HG03175 (cell line): ENCODE measurements at regions not wholly inside any gene's neighbourhood (a gene's known extent, or its start where the extent isn't known, plus 50 kb on each side); places are given as distances from the start of the nearest gene placed in this dataset.
"Not testable (repeated sequence)": the region's sequence is repeated elsewhere in the genome, so short reads cannot be mapped to it uniquely, and the experiment has no call there.

Experiments used
- ATAC-seq: cut with Tn5 transposase; IDR thresholded peaks from one replicate; pipeline ENCODE4 v1.9.1; 2021; ENCODE audit warnings: mild to moderate bottlenecking, moderate library complexity; ENCODE audit not compliant: unreplicated experiment

- not testable (repeated sequence) for ATAC-seq
These were observed 195.5 kb downstream of the CRLF2 start for GRCh38 chrX:1016926-1017325.

GRCh38 chrX:1016281-1016680 is 196.2 kb downstream of the CRLF2 start:
- ATAC-seq = not testable (repeated sequence)

- no peak for ATAC-seq
These were observed 199.7 kb downstream of the CRLF2 start for GRCh38 chrX:1012678-1013300.

DNA sequence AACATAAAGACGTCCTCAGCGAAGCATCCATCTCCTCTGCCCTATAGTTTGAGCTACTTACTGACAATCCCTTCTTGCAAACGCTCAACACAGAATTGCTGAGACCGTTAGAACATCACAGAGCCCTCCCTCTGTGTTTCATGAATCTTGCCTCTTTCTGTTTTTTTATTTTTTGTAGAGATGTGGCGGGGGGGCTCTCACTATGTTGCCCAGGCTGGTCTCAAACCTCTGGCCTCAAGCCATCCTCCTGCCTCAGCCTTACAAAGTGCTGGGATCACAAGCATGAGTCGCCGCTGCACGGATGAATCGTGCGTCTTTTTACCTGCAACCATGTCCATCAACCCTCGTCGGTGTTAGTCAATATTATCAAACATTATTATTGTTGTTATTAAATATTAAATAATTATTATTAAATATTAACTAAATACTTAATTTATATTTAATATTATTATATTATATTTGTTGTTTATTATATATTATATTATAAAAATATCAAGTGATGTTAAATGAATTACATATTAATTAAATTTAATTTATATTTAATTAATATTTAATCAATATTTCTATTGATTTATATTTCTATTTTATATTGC is 200.7 kb downstream of the CRLF2 start:
- no peak for ATAC-seq

DNA sequence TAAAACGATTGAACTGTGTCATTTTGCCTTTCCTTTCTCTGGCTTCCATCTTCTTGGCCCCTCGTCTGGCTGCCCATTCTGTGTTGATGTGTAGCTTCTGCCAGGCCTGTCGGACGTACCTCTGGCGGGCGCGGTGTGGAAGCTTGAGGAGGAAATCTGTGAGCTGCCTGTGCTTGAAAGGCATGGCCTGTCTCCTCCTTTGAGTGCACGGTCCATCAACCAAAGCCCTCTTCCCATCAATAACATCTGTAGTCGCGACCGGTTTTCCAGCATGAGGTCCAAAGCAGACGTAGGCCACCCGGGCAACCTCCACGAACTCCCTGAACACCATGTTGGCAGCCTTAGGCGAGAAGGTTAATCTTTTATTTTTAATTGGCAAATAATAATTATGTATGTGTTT is 202.7 kb downstream of the CRLF2 start:
- ATAC-seq = no peak

DNA sequence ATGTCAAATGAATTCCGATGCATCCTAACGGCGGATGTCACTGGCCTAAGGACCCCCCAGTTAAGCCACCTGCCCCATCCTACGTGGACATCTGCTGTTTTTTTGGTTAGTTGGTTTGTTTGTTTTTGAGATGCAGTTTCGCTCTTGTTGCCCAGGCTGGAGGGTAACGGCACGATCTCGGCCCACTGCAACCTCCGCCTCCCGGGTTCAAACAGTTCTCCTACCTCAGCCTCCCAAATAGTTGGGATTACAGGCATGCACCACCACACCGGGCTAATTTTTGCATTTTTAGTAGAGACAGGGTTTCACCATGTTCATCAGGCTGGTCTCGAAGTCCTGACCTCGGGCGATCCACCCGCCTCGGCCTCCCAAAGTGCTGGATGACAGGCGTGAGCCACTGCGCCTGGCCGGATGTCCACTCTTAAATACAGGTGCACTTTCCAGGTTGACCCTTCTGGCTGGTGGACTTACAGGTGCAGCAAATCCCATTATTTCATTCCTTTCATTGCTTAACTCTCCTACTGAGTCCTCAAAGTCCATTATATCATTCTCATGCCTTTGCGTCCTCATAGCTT is 206.2 kb downstream of the CRLF2 start:
- ATAC-seq = no peak

GRCh38 chrX:1002611-1003010 is 209.8 kb downstream of the CRLF2 start:
- no peak for ATAC-seq

DNA sequence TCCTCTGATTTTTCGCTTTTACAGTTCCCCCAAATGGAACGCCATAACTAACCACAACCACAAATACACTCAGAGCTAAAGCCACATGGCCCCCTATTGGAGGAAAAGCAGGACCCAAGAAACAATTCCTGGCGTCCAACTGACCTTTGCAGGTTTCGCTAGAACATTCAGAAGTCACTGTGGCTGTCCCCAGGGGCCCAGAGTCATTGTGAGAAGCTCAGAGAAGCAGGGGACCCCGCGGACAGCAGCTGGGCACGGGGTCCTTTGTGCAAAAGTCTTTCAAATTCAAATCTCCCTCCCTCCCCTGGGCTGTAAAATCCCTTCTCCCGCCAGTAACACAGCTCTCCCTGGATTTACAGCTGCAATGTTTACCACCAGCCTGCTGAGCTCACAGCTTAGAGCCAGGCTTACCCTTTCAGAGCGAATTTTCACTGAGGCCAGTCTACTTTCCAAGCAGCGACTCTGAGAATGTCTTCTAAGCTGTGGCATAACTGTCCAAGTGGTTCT is 214.8 kb downstream of the CRLF2 start:
- no peak for ATAC-seq

GRCh38 chrX:994780-995179 is 217.7 kb downstream of the CRLF2 start:
- ATAC-seq = no peak

- peak; percentile 72 for ATAC-seq
These were observed 222.4 kb downstream of the CRLF2 start for GRCh38 chrX:989959-990510.

DNA sequence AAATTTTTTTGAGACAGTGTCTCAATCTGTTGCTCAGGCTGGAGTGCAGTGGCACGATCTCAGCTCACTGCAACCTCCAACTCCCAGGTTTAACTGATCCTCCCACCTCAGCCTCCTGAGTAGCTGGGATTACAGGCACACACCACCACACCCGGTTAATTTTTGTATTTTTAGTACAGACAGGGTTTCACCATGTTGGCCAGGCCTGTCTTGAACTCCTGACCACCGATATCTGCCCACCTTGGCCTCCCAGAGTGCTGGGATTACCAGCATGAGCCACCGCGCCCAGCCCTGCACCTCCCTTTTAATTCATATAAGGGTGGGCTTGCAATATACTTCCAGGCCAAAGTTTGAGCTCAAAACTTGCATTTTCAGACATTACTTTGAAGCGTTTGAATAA is 223.9 kb downstream of the CRLF2 start:
- ATAC-seq = not testable (repeated sequence)

DNA sequence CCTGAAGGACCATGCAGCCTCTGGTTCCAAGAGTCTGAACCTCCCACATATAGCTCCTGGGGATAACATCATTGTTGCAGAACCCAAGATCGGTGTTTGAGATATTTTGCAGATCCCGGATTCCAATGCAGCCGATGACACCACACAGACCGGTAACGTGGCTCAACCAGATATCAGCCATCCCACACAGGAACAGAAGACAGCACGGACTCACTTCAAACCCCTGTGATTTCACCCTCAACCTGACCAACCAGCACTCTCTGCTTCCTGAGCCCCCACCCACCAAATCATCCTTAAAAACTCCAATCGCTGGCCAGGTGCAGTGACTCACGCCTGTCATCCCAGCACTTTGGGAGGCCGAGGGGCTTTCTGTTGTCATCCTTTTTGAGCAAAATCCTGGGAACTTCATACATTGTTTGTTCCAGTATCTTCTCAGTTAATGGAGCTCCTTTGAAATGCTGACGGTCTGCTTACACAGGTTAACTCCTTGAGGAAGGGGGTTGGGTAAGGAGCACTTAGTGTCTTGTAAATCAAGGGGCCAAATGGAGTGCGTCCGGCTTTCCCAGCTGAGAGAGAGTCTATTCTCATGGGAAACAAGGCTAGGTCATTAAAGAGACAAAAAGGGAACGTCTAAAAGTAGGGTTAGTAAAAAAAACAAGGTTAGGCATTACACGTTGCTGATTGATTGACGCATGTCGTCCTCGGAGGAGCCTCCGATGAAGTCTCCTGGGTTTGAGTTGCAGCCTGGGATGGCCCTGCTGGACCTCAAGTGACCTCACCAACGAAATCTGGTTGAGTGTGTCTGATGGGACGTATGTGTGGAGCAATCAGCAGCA is 230.4 kb downstream of the CRLF2 start:
- no peak for ATAC-seq

- no peak for ATAC-seq
These were observed 231.7 kb downstream of the CRLF2 start for GRCh38 chrX:980587-981235.

DNA sequence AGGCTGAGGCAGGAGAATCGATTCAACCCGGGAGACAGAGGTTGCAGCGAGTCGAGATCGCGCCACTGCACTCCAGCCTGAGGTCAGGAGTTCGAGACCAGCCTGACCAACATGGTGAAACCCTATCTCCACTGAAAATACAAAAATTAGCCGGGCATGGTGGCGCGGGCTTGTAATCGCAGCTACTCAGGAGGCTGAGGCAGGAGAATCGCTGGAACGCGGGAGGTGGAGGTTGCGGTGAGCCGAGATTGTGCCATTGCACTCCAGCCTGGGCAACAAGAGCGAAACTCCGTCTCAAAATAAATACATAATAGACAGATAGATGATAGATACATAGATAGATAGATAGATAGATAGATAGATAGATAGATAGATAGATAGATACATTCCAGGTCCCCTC is 233.3 kb downstream of the CRLF2 start:
- ATAC-seq = not testable (repeated sequence)

GRCh38 chrX:973010-973632 is 239.3 kb downstream of the CRLF2 start:
- no peak for ATAC-seq

DNA sequence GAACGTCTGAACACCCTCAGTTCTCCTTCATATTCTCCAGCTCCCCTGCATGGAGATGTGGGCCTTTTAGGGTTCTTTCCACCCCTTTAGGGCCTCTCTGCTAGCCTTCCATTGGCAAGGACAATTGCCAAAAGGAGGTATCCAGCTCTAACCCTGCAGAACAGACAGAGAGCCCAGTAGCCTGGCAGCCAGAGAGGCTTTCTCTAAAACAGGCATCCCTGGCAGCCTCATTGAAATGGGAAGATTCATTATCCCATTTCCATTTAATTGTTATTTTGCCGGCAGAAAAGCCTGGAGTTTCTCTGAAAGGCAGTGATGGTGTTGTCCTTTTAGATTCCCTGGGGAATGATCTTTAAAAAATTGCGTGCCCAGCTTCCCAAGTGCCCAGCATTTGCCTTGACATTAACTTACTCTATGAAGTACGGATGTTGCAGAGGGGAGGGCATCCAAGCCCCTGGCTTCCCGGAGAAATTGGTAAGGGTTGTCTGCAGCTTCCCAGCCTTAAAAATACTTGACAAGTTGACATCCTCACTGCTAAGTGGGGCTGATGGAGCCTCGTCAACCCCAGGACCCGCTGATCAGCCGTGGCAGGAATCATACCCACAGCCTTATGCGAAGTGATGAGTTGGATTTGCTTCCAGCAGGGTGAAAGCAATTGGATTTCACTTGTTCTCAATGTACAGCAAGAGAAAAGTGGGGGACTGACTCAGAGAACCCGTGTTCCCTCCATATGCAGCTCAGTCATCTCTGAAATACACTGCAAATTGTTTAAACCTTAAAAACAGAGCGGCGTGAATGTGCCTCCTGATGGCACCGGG is 244.1 kb downstream of the CRLF2 start:
- ATAC-seq = no peak

GRCh38 chrX:966396-967070 is 245.9 kb downstream of the CRLF2 start:
- no peak for ATAC-seq

- peak; percentile 52 for ATAC-seq
These were observed 247.5 kb downstream of the CRLF2 start for GRCh38 chrX:964831-965416.
